IMR-90 (cell line): ENCODE measurements at regions not wholly inside any gene's neighbourhood (a gene's known extent, or its start where the extent isn't known, plus 50 kb on each side); places are given as distances from the start of the nearest gene placed in this dataset.

Experiments
- CTCF ChIP-seq: conservative IDR thresholded peaks from 2 replicates; pipeline ENCODE4 v1.5.1; 2012; ENCODE audit warnings: mild to moderate bottlenecking, low read depth, low read length, improper control_type of control experiment
- POLR2A ChIP-seq: IDR thresholded peaks from 2 replicates; pipeline ENCODE4 v1.6.1; 2012; ENCODE audit warnings: mild to moderate bottlenecking, low read depth, low read length

DNA sequence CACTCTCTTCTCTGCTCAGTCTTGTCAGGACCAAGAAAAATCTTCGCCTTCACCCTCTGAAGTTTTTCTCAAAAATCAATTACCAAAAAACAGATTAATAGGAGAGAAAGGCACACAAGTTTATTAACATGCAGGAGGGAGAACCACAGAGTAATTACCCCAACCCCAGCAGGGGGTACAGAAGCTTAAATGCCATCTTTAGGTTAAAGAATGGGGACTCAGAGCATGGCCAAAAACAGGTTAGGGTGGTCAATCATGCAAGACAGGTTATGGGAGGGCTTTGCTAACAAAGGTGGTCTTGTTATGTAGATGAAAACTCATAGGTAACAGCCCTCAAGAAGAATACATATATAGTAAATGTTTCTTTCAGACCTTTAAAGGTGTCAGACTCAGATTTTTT, 100.5 kb upstream of the BTN3A2 start:
- TF ChIP-seq CTCF (no peak), POLR2A (no peak)
